HCT116 (cell line): ENCODE measurements at regions not wholly inside any gene's neighbourhood (a gene's known extent, or its start where the extent isn't known, plus 50 kb on each side); places are given as distances from the start of the nearest gene placed in this dataset.

Source experiments
- CEBPB ChIP-seq: IDR thresholded peaks from 2 replicates; pipeline ENCODE4 v1.6.1; 2012; ENCODE audit warnings: low read depth
- CTCF ChIP-seq, 3 experiments: fragments of 200-600 bp in 1 of 3; sonication (generic) in 1 of 3; IDR thresholded peaks in 2 of 3; conservative IDR thresholded peaks in 1 of 3; 2 replicates each; pipeline ENCODE4 v1.5.1; 2012 to 2017; ENCODE audit warnings: low read depth in 2 of 3, low read length in 2 of 3, antibody characterized with exemption in 1 of 3, borderline replicate concordance in 1 of 3, control low read depth in 1 of 3, mild to moderate bottlenecking in 1 of 3, mixed read lengths in 1 of 3, mixed run types in 1 of 3, moderate library complexity in 1 of 3; ENCODE audit not compliant: insufficient read depth in 1 of 3
- EZH2phosphoT487 ChIP-seq: fragments of 200-600 bp; IDR thresholded peaks from 2 replicates; pipeline ENCODE4 v1.6.1; 2018; ENCODE audit warnings: antibody characterized with exemption, borderline replicate concordance
- POLR2A ChIP-seq: IDR thresholded peaks from 2 replicates; pipeline ENCODE4 v1.7.0; 2011; ENCODE audit warnings: borderline replicate concordance; ENCODE audit not compliant: insufficient read depth, insufficient read length; ENCODE audit errors: extremely low read depth
- SIN3A ChIP-seq: IDR thresholded peaks from 2 replicates; pipeline ENCODE4 v1.6.1; 2012; ENCODE audit warnings: low read depth
- TCF7L2 ChIP-seq: IDR thresholded peaks from 2 replicates; pipeline ENCODE4 v1.7.0; 2011; ENCODE audit warnings: borderline replicate concordance, inconsistent platforms; ENCODE audit not compliant: insufficient read depth, insufficient read length; ENCODE audit errors: extremely low read depth
- ZBTB33 ChIP-seq: IDR thresholded peaks from 2 replicates; pipeline ENCODE4 v1.6.1; 2011; ENCODE audit warnings: mild to moderate bottlenecking, low read length, moderate library complexity; ENCODE audit not compliant: insufficient replicate concordance; ENCODE audit errors: extremely low read depth

GRCh38 chr3:40848421-40848820 lies 323.7 kb downstream of the ZNF621 start:
- TF ChIP-seq CTCF (IDR thresholded peaks at IDR 0.05 in 2 of 3, conservative IDR thresholded peaks at IDR 0.05 in 1 of 3; ENCODE audit: borderline replicate concordance in 1 of 3, insufficient read depth in 1 of 3, low read depth in 2 of 3, low read length in 2 of 3) (no peak), SIN3A (no peak), CEBPB (no peak), TCF7L2 (no peak), EZH2phosphoT487 (no peak), ZBTB33 (no peak), POLR2A (no peak)
